K562 (cell line): ENCODE measurements at regions not wholly inside any gene's neighbourhood (a gene's known extent, or its start where the extent isn't known, plus 50 kb on each side); places are given as distances from the start of the nearest gene placed in this dataset.

Source experiments
- BACH1 ChIP-seq: fragments of 200-800 bp; sonication (Bioruptor generic); IDR thresholded peaks from 2 replicates; pipeline ENCODE4 v1.6.1; 2016; ENCODE audit warnings: missing genetic modification characterization, missing compliant biosample characterization
- KDM1A ChIP-seq, 2 experiments: fragments of 450-650 bp; IDR thresholded peaks; 2 replicates each; pipeline ENCODE4 v1.6.1; 2016; ENCODE audit warnings: mild to moderate bottlenecking in 2 of 2
- RFX5 ChIP-seq: IDR thresholded peaks from 2 replicates; pipeline ENCODE4 v1.6.1; 2011; ENCODE audit warnings: low read depth, mild to moderate bottlenecking, improper control_type of control experiment, low read length
- TAF15 ChIP-seq: fragments of 200-400 bp; formaldehyde crosslinking; IDR thresholded peaks from 2 replicates; pipeline ENCODE4 v1.6.1; 2017; ENCODE audit warnings: mild to moderate bottlenecking, low read depth, low read length, moderate library complexity

DNA sequence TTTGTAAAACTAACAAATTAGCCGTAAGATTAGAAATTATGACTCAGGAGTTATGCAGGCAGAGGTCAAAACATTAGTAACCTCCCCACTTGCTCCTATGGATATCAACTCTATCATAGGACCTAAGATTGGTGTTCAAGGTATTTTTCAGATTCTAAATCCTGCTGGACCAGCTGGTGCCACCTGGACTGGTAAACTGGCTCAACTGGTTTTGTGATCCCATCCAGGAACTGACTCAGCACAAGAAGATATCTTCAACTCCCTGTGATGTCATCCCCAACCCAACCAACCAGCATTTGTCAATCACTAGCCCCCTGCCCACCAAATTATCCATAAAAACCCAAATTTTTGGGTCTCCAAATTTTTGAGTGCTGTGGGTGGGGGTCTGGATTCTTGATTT lies 98.1 kb upstream of the OR4E1 start:
- no peak for TF ChIP-seq TAF15
- TF ChIP-seq BACH1 (tag), result no peak
- no peak for TF ChIP-seq KDM1A (IDR thresholded peaks at IDR 0.05)
- TF ChIP-seq RFX5, result no peak
